A549 (cell line): ENCODE measurements at regions not wholly inside any gene's neighbourhood (a gene's known extent, or its start where the extent isn't known, plus 50 kb on each side); places are given as distances from the start of the nearest gene placed in this dataset.
"Not testable (repeated sequence)": the region's sequence is repeated elsewhere in the genome, so short reads cannot be mapped to it uniquely, and the experiment has no call there.

Experiments used
- CEBPB ChIP-seq, 2 experiments: fragments of >200 bp in 1 of 2; sonication (Bioruptor Twin) in 1 of 2; formaldehyde crosslinking in 1 of 2; IDR thresholded peaks; 2 replicates each; pipeline ENCODE4 v1.6.1; 2012 to 2016
- CHD4 ChIP-seq: fragments of 200-600 bp; sonication (generic); IDR thresholded peaks from 2 replicates; pipeline ENCODE4 v1.6.1; 2016; ENCODE audit warnings: antibody characterized with exemption, mild to moderate bottlenecking, borderline replicate concordance
- EP300 ChIP-seq, 2 experiments: fragments of >200 bp; sonication (Bioruptor Twin); formaldehyde crosslinking; IDR thresholded peaks; 2 replicates in 1 of 2; 3 replicates in 1 of 2; pipeline ENCODE4 v1.6.1; 2016 to 2017
- MYC ChIP-seq: IDR thresholded peaks from 2 replicates; pipeline ENCODE4 v1.6.1; 2012; ENCODE audit warnings: mild to moderate bottlenecking, inconsistent platforms, low read length, improper control_type of control experiment, borderline replicate concordance
- NR3C1 ChIP-seq: fragments of >200 bp; sonication (Bioruptor Twin); formaldehyde crosslinking; IDR thresholded peaks from 3 replicates; pipeline ENCODE4 v1.6.1; 2017
- POLR2A ChIP-seq: IDR thresholded peaks from 2 replicates; pipeline ENCODE4 v1.6.1; 2012; ENCODE audit warnings: mild to moderate bottlenecking, low read length
- POLR2AphosphoS2 ChIP-seq: conservative IDR thresholded peaks from 2 replicates; pipeline ENCODE4 v1.6.1; 2012; ENCODE audit warnings: low read length, improper control_type of control experiment, inconsistent platforms
- RAD21 ChIP-seq, 2 experiments: fragments of >200 bp in 1 of 2; sonication (Bioruptor Twin) in 1 of 2; formaldehyde crosslinking in 1 of 2; IDR thresholded peaks in 1 of 2; conservative IDR thresholded peaks in 1 of 2; 2 replicates in 1 of 2; 3 replicates in 1 of 2; pipeline ENCODE4 v1.6.1; 2012 to 2018; ENCODE audit warnings: inconsistent platforms in 1 of 2
- SMC3 ChIP-seq: fragments of >200 bp; sonication (Bioruptor Twin); formaldehyde crosslinking; IDR thresholded peaks from 3 replicates; pipeline ENCODE4 v1.6.1; 2018; ENCODE audit warnings: inconsistent platforms
- TF ChIP-seq, protein P1 (sequence below): fragments of >200 bp; sonication (Bioruptor Twin); formaldehyde crosslinking; IDR thresholded peaks from 3 replicates; pipeline ENCODE4 v1.5.1; 2016
- TF ChIP-seq, protein P2 (sequence below): fragments of 450-650 bp; IDR thresholded peaks from 2 replicates; pipeline ENCODE4 v1.6.1; 2014; ENCODE audit warnings: antibody characterized with exemption
- TF ChIP-seq, protein P3 (sequence below): IDR thresholded peaks from 2 replicates; pipeline ENCODE4 v1.6.1; 2012
- TF ChIP-seq, protein P4 (sequence below): fragments of >200 bp; sonication (Bioruptor Twin); formaldehyde crosslinking; IDR thresholded peaks from 3 replicates; pipeline ENCODE4 v1.6.1; 2016

DNA sequence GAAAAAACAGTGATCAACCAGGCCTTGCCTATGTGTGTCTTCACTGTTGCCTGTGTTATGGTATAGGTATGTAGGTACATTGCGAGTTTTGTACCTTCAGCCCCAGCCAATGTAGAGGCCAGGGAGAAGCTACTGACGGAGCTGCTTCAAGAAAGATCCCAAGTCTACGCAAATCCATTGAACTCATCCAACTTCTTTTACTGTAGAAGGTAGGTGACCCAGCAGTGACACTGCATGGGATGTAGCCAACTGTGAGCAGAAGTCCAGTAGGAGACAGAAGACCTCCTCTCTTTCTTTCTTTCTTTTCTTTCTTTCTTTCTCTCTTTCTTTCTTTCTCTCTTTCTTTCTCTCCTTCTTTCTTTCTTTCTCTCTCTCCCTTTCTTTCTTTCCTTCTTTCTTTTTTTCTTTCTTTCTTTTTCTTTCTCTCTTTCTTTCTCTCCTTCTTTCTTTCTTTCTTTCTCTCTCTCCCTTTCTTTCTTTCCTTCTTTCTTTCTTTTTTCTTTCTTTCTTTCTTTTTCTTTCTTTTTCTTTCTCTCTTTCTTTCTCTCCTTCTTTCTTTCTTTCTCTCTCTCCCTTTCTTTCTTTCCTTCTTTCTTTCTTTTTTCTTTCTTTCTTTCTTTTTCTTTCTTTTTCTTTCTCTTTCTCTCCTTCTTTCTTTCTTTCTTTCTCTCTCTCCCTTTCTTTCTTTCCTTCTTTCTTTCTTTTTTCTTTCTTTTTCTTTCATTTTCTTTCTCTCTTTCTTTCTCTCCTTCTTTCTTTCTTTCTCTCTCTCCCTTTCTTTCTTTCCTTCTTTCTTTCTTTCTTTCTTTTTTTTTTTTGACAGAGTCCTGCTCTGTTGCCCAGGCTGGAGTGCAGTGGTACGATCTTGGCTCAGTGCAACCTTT is 88.7 kb upstream of the NCK2 start:
- TF ChIP-seq, protein P1, sequence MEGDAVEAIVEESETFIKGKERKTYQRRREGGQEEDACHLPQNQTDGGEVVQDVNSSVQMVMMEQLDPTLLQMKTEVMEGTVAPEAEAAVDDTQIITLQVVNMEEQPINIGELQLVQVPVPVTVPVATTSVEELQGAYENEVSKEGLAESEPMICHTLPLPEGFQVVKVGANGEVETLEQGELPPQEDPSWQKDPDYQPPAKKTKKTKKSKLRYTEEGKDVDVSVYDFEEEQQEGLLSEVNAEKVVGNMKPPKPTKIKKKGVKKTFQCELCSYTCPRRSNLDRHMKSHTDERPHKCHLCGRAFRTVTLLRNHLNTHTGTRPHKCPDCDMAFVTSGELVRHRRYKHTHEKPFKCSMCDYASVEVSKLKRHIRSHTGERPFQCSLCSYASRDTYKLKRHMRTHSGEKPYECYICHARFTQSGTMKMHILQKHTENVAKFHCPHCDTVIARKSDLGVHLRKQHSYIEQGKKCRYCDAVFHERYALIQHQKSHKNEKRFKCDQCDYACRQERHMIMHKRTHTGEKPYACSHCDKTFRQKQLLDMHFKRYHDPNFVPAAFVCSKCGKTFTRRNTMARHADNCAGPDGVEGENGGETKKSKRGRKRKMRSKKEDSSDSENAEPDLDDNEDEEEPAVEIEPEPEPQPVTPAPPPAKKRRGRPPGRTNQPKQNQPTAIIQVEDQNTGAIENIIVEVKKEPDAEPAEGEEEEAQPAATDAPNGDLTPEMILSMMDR = not testable (repeated sequence)
- TF ChIP-seq, protein P2, sequence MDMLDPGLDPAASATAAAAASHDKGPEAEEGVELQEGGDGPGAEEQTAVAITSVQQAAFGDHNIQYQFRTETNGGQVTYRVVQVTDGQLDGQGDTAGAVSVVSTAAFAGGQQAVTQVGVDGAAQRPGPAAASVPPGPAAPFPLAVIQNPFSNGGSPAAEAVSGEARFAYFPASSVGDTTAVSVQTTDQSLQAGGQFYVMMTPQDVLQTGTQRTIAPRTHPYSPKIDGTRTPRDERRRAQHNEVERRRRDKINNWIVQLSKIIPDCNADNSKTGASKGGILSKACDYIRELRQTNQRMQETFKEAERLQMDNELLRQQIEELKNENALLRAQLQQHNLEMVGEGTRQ = not testable (repeated sequence)
- not testable (repeated sequence) for TF ChIP-seq CEBPB (IDR thresholded peaks at IDR 0.05); EP300 (IDR thresholded peaks at IDR 0.05); SMC3; NR3C1; MYC; POLR2AphosphoS2; RAD21 (conservative IDR thresholded peaks at IDR 0.05 in 1 of 2, IDR thresholded peaks at IDR 0.05 in 1 of 2); POLR2A; CHD4
- TF ChIP-seq, protein P3, sequence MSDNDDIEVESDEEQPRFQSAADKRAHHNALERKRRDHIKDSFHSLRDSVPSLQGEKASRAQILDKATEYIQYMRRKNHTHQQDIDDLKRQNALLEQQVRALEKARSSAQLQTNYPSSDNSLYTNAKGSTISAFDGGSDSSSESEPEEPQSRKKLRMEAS = not testable (repeated sequence)
- TF ChIP-seq, protein P4, sequence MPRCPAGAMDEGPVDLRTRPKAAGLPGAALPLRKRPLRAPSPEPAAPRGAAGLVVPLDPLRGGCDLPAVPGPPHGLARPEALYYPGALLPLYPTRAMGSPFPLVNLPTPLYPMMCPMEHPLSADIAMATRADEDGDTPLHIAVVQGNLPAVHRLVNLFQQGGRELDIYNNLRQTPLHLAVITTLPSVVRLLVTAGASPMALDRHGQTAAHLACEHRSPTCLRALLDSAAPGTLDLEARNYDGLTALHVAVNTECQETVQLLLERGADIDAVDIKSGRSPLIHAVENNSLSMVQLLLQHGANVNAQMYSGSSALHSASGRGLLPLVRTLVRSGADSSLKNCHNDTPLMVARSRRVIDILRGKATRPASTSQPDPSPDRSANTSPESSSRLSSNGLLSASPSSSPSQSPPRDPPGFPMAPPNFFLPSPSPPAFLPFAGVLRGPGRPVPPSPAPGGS = not testable (repeated sequence)
